Choroid plexus epithelial cell (primary cell): ENCODE measurements at regions not wholly inside any gene's neighbourhood (a gene's known extent, or its start where the extent isn't known, plus 50 kb on each side); places are given as distances from the start of the nearest gene placed in this dataset.

ENCODE experiments used
- DNase-seq: peaks from one replicate; pipeline ENCODE4 v3.0.0-alpha.2; 2010; ENCODE audit warnings: low read depth
- H3K4me3 ChIP-seq: 2 replicates; pipeline ENCODE4 v1.5.1; 2011; ENCODE audit warnings: low read depth, mild to moderate bottlenecking, control low read depth, low read length, moderate library complexity
- CTCF ChIP-seq: conservative IDR thresholded peaks from 2 replicates; pipeline ENCODE4 v1.5.1; 2011; ENCODE audit warnings: low read depth, mild to moderate bottlenecking, control low read depth, inconsistent platforms, low read length, moderate library complexity

- DNase-seq = no peak
- H3K4me3 ChIP-seq = no peak overlapping the region
- no peak for TF ChIP-seq CTCF
These were observed 976.7 kb upstream of the MANEA start for GRCh38 chr6:94600636-94601035.

GRCh38 chr6:94597487-94597886 is 979.8 kb upstream of the MANEA start:
- DNase-seq = no peak
- TF ChIP-seq CTCF = no peak
- H3K4me3 ChIP-seq = no peak overlapping the region

- no peak overlapping the region for H3K4me3 ChIP-seq
- no peak for DNase-seq
- TF ChIP-seq CTCF = no peak
These were observed 986.9 kb upstream of the MANEA start for GRCh38 chr6:94590416-94590815.

- TF ChIP-seq CTCF = no peak
- H3K4me3 ChIP-seq = no peak overlapping the region
- DNase-seq = no peak
These were observed 989.0 kb upstream of the MANEA start for GRCh38 chr6:94588301-94588700.

GRCh38 chr6:94584211-94584610 is 993.1 kb upstream of the MANEA start:
- no peak for TF ChIP-seq CTCF
- DNase-seq = peak; percentile 9
- H3K4me3 ChIP-seq = no peak overlapping the region

- H3K4me3 ChIP-seq = no peak overlapping the region
- DNase-seq = no peak
- TF ChIP-seq CTCF = no peak
These were observed 1006.8 kb upstream of the MANEA start for GRCh38 chr6:94570581-94570980.

- no peak overlapping the region for H3K4me3 ChIP-seq
- DNase-seq = no peak
- no peak for TF ChIP-seq CTCF
These were observed 1014.5 kb upstream of the MANEA start for GRCh38 chr6:94562846-94563245.
